Omental fat pad (tissue), 3 donors: ENCODE measurements at regions not wholly inside any gene's neighbourhood (a gene's known extent, or its start where the extent isn't known, plus 50 kb on each side); places are given as distances from the start of the nearest gene placed in this dataset.

Experiments
- ATAC-seq: fragments of 150-250 bp; one replicate; pipeline ENCODE4 v1.9.1; 2016; ENCODE audit warnings: mild to moderate bottlenecking, moderate library complexity; ENCODE audit not compliant: low FRiP score
- DNase-seq: peaks from one replicate; pipeline ENCODE4 v3.0.0-alpha.2; 2019; ENCODE audit warnings: low spot score
- CTCF ChIP-seq, 3 donors: fragments of 450-650 bp; IDR thresholded peaks; one replicate each; pipeline ENCODE4 v1.5.1; 2016 to 2017; ENCODE audit warnings: antibody characterized with exemption in 3 of 3, mild to moderate bottlenecking in 3 of 3, moderate library complexity in 2 of 3

GRCh38 chr18:47737956-47738355 is 192.5 kb downstream of the SMAD2 start:
- ATAC-seq (no peak), DNase-seq (no peak)
- no peak for TF ChIP-seq CTCF (IDR thresholded peaks at IDR 0.05)

GRCh38 chr18:47737198-47737830 is 193.1 kb downstream of the SMAD2 start:
- no peak for DNase-seq
- no peak for TF ChIP-seq CTCF (IDR thresholded peaks at IDR 0.05)
- no peak for ATAC-seq

GRCh38 chr18:47736376-47737140 is 193.9 kb downstream of the SMAD2 start:
- no peak for ATAC-seq
- no peak for DNase-seq

GRCh38 chr18:47735041-47735702 is 195.3 kb downstream of the SMAD2 start:
- TF ChIP-seq CTCF (IDR thresholded peaks at IDR 0.05), result no peak
- ATAC-seq (no peak), DNase-seq (no peak)

More at GRCh38 chr18:47736376-47737140, 193.9 kb downstream of the SMAD2 start:
- TF ChIP-seq CTCF (IDR thresholded peaks at IDR 0.05), result no peak

- no peak for TF ChIP-seq CTCF (IDR thresholded peaks at IDR 0.05)
- ATAC-seq (no peak), DNase-seq (no peak)
Measured at GRCh38 chr18:47731276-47731675, 199.2 kb downstream of the SMAD2 start.

GRCh38 chr18:47730795-47731194 is 199.7 kb downstream of the SMAD2 start:
- ATAC-seq (no peak), DNase-seq (no peak)
- TF ChIP-seq CTCF (IDR thresholded peaks at IDR 0.05), result no peak
